Activated CD8-positive, alpha-beta T cell treated with anti-CD3 and anti-CD28 coated beads for 36 hours (primary cell): ENCODE measurements at regions not wholly inside any gene's neighbourhood (a gene's known extent, or its start where the extent isn't known, plus 50 kb on each side); places are given as distances from the start of the nearest gene placed in this dataset.

Experiments used
- ATAC-seq: fragments of 200-7000 bp; cut with Tn5 transposase; one replicate; pipeline ENCODE4 v1.10.0; 2021; ENCODE audit warnings: mild to moderate bottlenecking, moderate library complexity
- CTCF ChIA-PET: fragments of 350-600 bp; sonication (Branson Sonifier 250); formaldehyde crosslinking; loops from one replicate; lab custom pipeline; 2021; ENCODE audit warnings: antibody characterized with exemption; lab: Charles Lee
- POLR2A ChIA-PET: fragments of 350-600 bp; sonication (Branson Sonifier 250); formaldehyde crosslinking; loops from one replicate; lab custom pipeline; 2021; ENCODE audit warnings: antibody characterized with exemption; lab: Charles Lee
- DNase-seq: peaks from one replicate; pipeline ENCODE4 v3.0.0-alpha.2; 2020
- H3K27ac Mint-ChIP-seq: one replicate; pipeline ENCODE4 v1.8.0; 2021; ENCODE audit warnings: mild to moderate bottlenecking, mixed read lengths
- H3K27me3 Mint-ChIP-seq: one replicate; pipeline ENCODE4 v1.8.0; 2021; ENCODE audit warnings: mixed read lengths
- H3K36me3 Mint-ChIP-seq: one replicate; pipeline ENCODE4 v1.8.0; 2021; ENCODE audit warnings: low read depth, mixed read lengths
- H3K4me1 Mint-ChIP-seq: one replicate; pipeline ENCODE4 v1.8.0; 2021; ENCODE audit warnings: low read depth, mixed read lengths
- H3K4me3 Mint-ChIP-seq: one replicate; pipeline ENCODE4 v1.8.0; 2021; ENCODE audit warnings: mild to moderate bottlenecking, moderate library complexity, mixed read lengths
- H3K9me3 Mint-ChIP-seq: one replicate; pipeline ENCODE4 v1.8.0; 2021; ENCODE audit warnings: mixed read lengths
- CTCF ChIP-seq: fragments of 200-600 bp; IDR thresholded peaks from one replicate; pipeline ENCODE4 v1.8.0; 2022; ENCODE audit warnings: antibody characterized with exemption, mild to moderate bottlenecking
- intact Hi-C: fragments of 100-400 bp; cut with micrococcal nuclease; formaldehyde crosslinking; loops from one replicate; pipeline ENCODE4 v1.10.0; 2022

- H3K4me3 Mint-ChIP-seq: no peak overlapping the region
- intact Hi-C loops: no loop called here
Observed at GRCh38 chr3:62986061-62986460, 110.8 kb upstream of the CADPS start.

GRCh38 chr3:62987721-62988120 lies 112.5 kb upstream of the CADPS start:
- no peak for TF ChIP-seq CTCF
- ChIA-PET CTCF (no interaction called here), POLR2A (no interaction called here)
- intact Hi-C loops: no loop called here
- H3K36me3 Mint-ChIP-seq: no peaks in the 10 kb centered on the region
- H3K9me3 Mint-ChIP-seq: no peaks in the 10 kb centered on the region
- H3K27me3 Mint-ChIP-seq: no peaks in the 10 kb centered on the region
- ATAC-seq: no peak
- H3K27ac Mint-ChIP-seq: no peak overlapping the region
- no peak overlapping the region for H3K4me3 Mint-ChIP-seq
- H3K4me1 Mint-ChIP-seq: no peaks in the 10 kb centered on the region
- DNase-seq: no peak

More at GRCh38 chr3:62986061-62986460, 110.8 kb upstream of the CADPS start:
- Mint-ChIP-seq H3K27me3 (no peaks in the 10 kb centered on the region), H3K36me3 (no peaks in the 10 kb centered on the region), H3K4me1 (no peaks in the 10 kb centered on the region), H3K27ac (no peak overlapping the region), H3K9me3 (no peaks in the 10 kb centered on the region)
- ATAC-seq: no peak
- ChIA-PET CTCF (no interaction called here), POLR2A (no interaction called here)
- no peak for TF ChIP-seq CTCF
- DNase-seq: no peak

- Mint-ChIP-seq H3K9me3 (no peaks in the 10 kb centered on the region), H3K4me1 (no peaks in the 10 kb centered on the region), H3K36me3 (no peaks in the 10 kb centered on the region), H3K27me3 (no peaks in the 10 kb centered on the region), H3K27ac (no peak overlapping the region), H3K4me3 (no peak overlapping the region)
- POLR2A ChIA-PET: no interaction called here
- no peak for TF ChIP-seq CTCF
- CTCF ChIA-PET: no interaction called here
- intact Hi-C loops: no loop called here
- no peak for ATAC-seq
- DNase-seq: no peak
Observed at GRCh38 chr3:62990704-62991413, 115.6 kb upstream of the CADPS start.

GRCh38 chr3:62992520-62992919 lies 117.3 kb upstream of the CADPS start:
- Mint-ChIP-seq H3K4me3 (no peak overlapping the region), H3K36me3 (no peaks in the 10 kb centered on the region), H3K4me1 (no peaks in the 10 kb centered on the region), H3K9me3 (no peaks in the 10 kb centered on the region), H3K27ac (no peak overlapping the region), H3K27me3 (no peaks in the 10 kb centered on the region)
- intact Hi-C loops: no loop called here
- no peak for TF ChIP-seq CTCF
- POLR2A ChIA-PET: no interaction called here
- DNase-seq: no peak
- CTCF ChIA-PET: interaction anchor here (1.1 kb wide), 1 partner anchor 370 kb away, joined by 3 read pairs; no protein-coding TSS in a partner anchor
- no peak for ATAC-seq

- no peak overlapping the region for H3K27ac Mint-ChIP-seq
- no peaks in the 10 kb centered on the region for H3K4me1 Mint-ChIP-seq
- ChIA-PET POLR2A (no interaction called here), CTCF (no interaction called here)
- no peak overlapping the region for H3K4me3 Mint-ChIP-seq
- no peaks in the 10 kb centered on the region for H3K36me3 Mint-ChIP-seq
- intact Hi-C loops: no loop called here
- H3K27me3 Mint-ChIP-seq: no peaks in the 10 kb centered on the region
- TF ChIP-seq CTCF: no peak
- DNase-seq: no peak
- no peaks in the 10 kb centered on the region for H3K9me3 Mint-ChIP-seq
- no peak for ATAC-seq
Observed at GRCh38 chr3:62995119-62995518, 119.9 kb upstream of the CADPS start.
